Activated CD8-positive, alpha-beta T cell treated with anti-CD3 and anti-CD28 coated beads for 36 hours (primary cell): ENCODE measurements at regions not wholly inside any gene's neighbourhood (a gene's known extent, or its start where the extent isn't known, plus 50 kb on each side); places are given as distances from the start of the nearest gene placed in this dataset.

Source experiments
- ATAC-seq: fragments of 200-7000 bp; cut with Tn5 transposase; one replicate; pipeline ENCODE4 v1.10.0; 2021; ENCODE audit warnings: mild to moderate bottlenecking, moderate library complexity
- CTCF ChIA-PET: fragments of 350-600 bp; sonication (Branson Sonifier 250); formaldehyde crosslinking; loops from one replicate; lab custom pipeline; 2021; ENCODE audit warnings: antibody characterized with exemption; lab: Charles Lee
- POLR2A ChIA-PET: fragments of 350-600 bp; sonication (Branson Sonifier 250); formaldehyde crosslinking; loops from one replicate; lab custom pipeline; 2021; ENCODE audit warnings: antibody characterized with exemption; lab: Charles Lee
- DNase-seq: peaks from one replicate; pipeline ENCODE4 v3.0.0-alpha.2; 2020
- H3K27ac Mint-ChIP-seq: one replicate; pipeline ENCODE4 v1.8.0; 2021; ENCODE audit warnings: mild to moderate bottlenecking, mixed read lengths
- H3K27me3 Mint-ChIP-seq: one replicate; pipeline ENCODE4 v1.8.0; 2021; ENCODE audit warnings: mixed read lengths
- H3K36me3 Mint-ChIP-seq: one replicate; pipeline ENCODE4 v1.8.0; 2021; ENCODE audit warnings: low read depth, mixed read lengths
- H3K4me1 Mint-ChIP-seq: one replicate; pipeline ENCODE4 v1.8.0; 2021; ENCODE audit warnings: low read depth, mixed read lengths
- H3K4me3 Mint-ChIP-seq: one replicate; pipeline ENCODE4 v1.8.0; 2021; ENCODE audit warnings: mild to moderate bottlenecking, moderate library complexity, mixed read lengths
- H3K9me3 Mint-ChIP-seq: one replicate; pipeline ENCODE4 v1.8.0; 2021; ENCODE audit warnings: mixed read lengths
- CTCF ChIP-seq: fragments of 200-600 bp; IDR thresholded peaks from one replicate; pipeline ENCODE4 v1.8.0; 2022; ENCODE audit warnings: antibody characterized with exemption, mild to moderate bottlenecking
- intact Hi-C: fragments of 100-400 bp; cut with micrococcal nuclease; formaldehyde crosslinking; loops from one replicate; pipeline ENCODE4 v1.10.0; 2022

GRCh38 chr13:72504131-72504841 lies 223.1 kb downstream of the MZT1 start:
- DNase-seq (no peak), ATAC-seq (no peak)
- intact Hi-C loops = no loop called here
- TF ChIP-seq CTCF = no peak
- Mint-ChIP-seq H3K4me1 (no peaks in the 10 kb centered on the region), H3K4me3 (no peak overlapping the region), H3K36me3 (no peaks in the 10 kb centered on the region), H3K27ac (no peak overlapping the region), H3K27me3 (peaks cover 3% of the 10 kb centered on the region), H3K9me3 (no peaks in the 10 kb centered on the region)
- CTCF ChIA-PET = no interaction called here
- POLR2A ChIA-PET = no interaction called here

DNA sequence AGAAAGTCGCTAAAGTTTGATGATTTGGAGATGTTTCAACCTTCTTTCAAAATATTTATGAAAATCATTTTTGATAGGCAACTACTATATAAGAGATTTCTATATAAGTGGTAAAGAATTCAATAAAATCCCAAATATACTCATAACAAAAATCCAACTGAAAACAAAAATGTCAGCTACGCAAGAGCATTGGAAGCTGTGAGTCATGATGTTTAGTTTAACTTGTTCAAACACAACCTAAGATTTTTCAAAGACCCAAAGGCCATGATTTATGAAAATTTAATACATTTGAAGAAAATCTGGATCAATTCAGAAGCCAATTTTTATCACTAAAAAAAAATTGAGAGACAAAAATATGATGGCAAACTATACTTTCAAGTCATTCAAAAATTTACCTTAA lies 226.6 kb downstream of the MZT1 start:
- ChIA-PET POLR2A (no interaction called here), CTCF (no interaction called here)
- Mint-ChIP-seq H3K36me3 (no peaks in the 10 kb centered on the region), H3K27me3 (no peaks in the 10 kb centered on the region), H3K27ac (no peak overlapping the region), H3K9me3 (no peaks in the 10 kb centered on the region), H3K4me3 (no peak overlapping the region), H3K4me1 (no peaks in the 10 kb centered on the region)
- no peak for TF ChIP-seq CTCF
- intact Hi-C loops = no loop called here
- no peak for ATAC-seq
- DNase-seq = no peak

DNA sequence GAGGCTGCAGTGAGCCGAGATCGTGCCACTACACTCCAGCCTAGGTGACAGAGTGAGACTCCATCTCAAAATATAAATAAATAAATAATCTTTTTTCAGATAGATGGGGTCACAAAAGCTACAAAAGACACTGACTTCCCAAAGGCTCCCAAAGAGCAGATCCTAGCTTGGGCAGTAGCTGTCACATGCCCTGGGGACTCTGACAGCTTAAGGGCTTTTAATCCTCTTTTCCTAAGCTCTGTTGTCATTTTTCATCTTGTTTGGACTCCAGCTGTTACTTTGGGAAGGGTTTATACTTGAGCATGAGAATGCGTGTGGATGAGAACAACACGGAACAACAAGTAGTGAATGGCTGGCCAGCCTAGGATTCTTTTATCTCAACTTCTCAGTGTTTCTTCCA lies 231.7 kb downstream of the MZT1 start:
- TF ChIP-seq CTCF = no peak
- ChIA-PET POLR2A (no interaction called here), CTCF (no interaction called here)
- ATAC-seq = no peak
- Mint-ChIP-seq H3K9me3 (no peaks in the 10 kb centered on the region), H3K4me1 (no peaks in the 10 kb centered on the region), H3K27ac (no peak overlapping the region), H3K27me3 (no peaks in the 10 kb centered on the region), H3K4me3 (no peak overlapping the region), H3K36me3 (no peaks in the 10 kb centered on the region)
- DNase-seq = no peak
- intact Hi-C loops = no loop called here

DNA sequence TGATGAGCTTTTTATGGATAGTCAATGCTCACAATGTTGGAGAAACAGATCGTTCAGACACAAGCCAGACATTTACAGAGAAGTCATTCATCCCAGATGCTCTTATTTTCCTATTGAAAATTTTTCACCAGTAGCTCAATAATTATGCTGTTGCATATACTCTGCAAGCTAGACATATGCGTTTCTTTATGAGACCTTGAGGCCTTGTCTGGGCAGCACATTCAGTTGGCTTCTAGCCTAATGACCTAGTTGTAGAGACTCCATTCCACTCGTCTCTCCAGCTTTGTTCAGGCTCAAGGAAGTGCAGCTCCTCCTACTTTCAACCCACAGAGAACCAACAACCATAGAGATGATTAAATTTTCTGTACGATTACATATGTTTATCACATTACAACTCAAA lies 237.7 kb downstream of the MZT1 start:
- Mint-ChIP-seq H3K4me3 (no peak overlapping the region), H3K27me3 (no peaks in the 10 kb centered on the region), H3K9me3 (no peaks in the 10 kb centered on the region), H3K4me1 (no peaks in the 10 kb centered on the region), H3K27ac (no peak overlapping the region), H3K36me3 (no peaks in the 10 kb centered on the region)
- ChIA-PET POLR2A (no interaction called here), CTCF (no interaction called here)
- intact Hi-C loops = no loop called here
- no peak for ATAC-seq
- TF ChIP-seq CTCF = no peak
- no peak for DNase-seq

- H3K27ac Mint-ChIP-seq = no peak overlapping the region
- no peak overlapping the region for H3K4me3 Mint-ChIP-seq
- H3K36me3 Mint-ChIP-seq = no peaks in the 10 kb centered on the region
- POLR2A ChIA-PET = no interaction called here
- no peak for TF ChIP-seq CTCF
- ATAC-seq (no peak), DNase-seq (no peak)
- intact Hi-C loops = no loop called here
- peaks cover 2% of the 10 kb centered on the region for H3K9me3 Mint-ChIP-seq
- CTCF ChIA-PET = no interaction called here
- H3K27me3 Mint-ChIP-seq = no peaks in the 10 kb centered on the region
- no peaks in the 10 kb centered on the region for H3K4me1 Mint-ChIP-seq
Measured at GRCh38 chr13:72473321-72473720, 254.1 kb downstream of the MZT1 start.
